Kidney tubule cell (primary cell): ENCODE measurements at regions not wholly inside any gene's neighbourhood (a gene's known extent, or its start where the extent isn't known, plus 50 kb on each side); places are given as distances from the start of the nearest gene placed in this dataset.
"Not testable (repeated sequence)": the region's sequence is repeated elsewhere in the genome, so short reads cannot be mapped to it uniquely, and the experiment has no call there.

Experiments
- DNase-seq: peaks from one replicate; pipeline ENCODE4 v3.0.0-alpha.2; 2018; ENCODE audit warnings: low spot score

DNA sequence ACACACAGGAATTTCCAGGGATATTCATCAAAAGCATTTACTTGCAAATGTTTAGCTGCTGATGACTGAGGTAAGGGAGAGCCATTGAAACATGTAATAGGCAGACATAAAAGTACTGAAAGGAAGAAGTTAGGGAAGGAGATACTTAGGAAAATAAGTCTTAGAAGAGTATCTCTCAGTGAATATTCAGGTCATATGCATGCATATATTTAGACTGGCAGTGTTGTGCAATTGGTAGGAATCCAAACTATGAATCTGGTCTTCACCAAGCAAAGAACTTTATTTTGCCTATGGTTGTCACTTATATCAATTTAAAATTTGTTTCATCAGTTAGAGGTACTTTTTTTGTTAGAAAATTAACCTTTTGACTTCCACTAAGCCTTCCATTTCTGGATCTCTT, 1490.7 kb downstream of the SUCLG1 start:
- no peak for DNase-seq

DNA sequence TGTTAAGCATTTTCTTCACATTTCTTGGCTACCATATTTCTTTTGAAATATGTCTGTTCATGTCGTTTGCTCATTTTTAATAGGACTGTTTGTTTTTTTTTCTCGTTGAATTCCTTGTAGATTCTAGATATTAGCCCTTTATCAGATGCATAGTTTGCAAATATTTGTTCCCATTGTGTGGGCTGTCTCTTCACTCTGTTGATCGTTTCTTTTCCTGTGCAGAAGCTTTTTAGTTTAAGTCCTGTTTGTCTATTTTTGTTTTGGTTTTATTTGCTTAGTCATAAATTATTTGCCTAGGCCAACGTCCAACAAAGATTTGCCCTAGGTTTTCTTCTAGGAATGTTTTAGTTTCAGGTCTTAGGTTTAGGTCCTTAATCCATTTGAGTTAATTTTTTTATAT, 1494.7 kb downstream of the SUCLG1 start:
- DNase-seq, result no peak

DNA sequence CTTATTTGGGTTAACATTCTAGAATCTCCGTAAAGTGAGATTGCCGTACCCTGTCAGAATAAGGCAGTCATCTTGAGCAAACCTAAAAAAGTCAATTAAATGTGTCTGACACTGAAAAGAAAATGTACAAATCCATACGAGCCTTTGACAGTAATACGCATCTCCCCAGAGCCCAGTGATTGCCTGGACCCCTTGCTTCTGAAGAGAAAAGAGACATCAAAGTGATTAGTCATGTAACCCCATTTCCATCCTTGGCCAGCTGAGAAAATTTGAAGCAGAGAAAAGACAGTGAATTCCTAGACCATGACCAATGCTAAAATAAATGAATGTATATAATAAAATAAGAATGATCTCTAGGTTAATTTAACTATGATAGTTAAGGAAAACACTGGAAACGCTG, 1499.4 kb downstream of the SUCLG1 start:
- DNase-seq, result no peak

GRCh38 chr2:82954868-82955267, 1504.2 kb downstream of the SUCLG1 start:
- no peak for DNase-seq

DNA sequence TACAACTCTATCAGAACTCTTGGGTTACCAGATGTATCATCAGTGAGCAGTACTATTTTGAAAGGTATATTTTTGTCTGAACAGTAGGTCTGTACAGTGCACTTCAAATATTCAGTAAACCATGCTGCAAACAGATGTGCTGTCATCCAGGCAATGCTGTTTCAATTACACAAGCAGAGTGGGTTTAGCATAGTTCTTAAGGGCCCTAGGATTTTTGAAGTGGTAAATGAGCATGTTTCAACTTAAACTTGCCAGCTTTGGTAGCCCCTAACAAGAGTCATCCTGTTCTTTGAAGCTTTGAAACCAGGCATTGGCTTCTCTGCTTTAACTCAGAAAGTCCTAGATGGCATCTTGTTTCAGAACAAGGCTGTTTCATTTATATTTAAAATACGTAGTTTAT, 1519.9 kb downstream of the SUCLG1 start:
- DNase-seq, result no peak

- DNase-seq, result not testable (repeated sequence)
These were observed 1520.7 kb downstream of the SUCLG1 start for GRCh38 chr2:82938321-82938845.

GRCh38 chr2:82913566-82913965, 1545.5 kb downstream of the SUCLG1 start:
- DNase-seq, result no peak

DNA sequence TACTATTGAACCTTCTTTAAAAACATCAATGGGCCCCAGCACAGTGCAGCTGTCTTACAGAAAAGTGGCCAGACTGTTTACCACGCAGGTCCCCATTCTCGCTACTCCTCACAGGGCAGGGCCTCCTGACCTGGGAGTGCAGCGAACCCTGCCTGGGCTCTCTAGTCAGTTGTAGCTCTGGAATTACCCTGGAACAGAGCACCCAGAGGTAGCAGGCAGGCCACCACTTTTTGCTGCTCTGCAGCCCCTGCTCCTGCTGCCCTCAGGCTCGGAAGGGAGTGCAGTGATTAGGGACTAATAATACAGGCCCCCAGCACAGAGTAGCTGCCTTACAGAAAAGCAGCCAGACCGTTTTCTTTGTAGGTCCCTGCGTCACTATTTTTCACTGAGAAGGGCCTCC, 1563.0 kb downstream of the SUCLG1 start:
- no peak for DNase-seq

- no peak for DNase-seq
These were observed 1565.9 kb downstream of the SUCLG1 start for GRCh38 chr2:82893190-82893589.

- no peak for DNase-seq
These were observed 1579.3 kb downstream of the SUCLG1 start for GRCh38 chr2:82879803-82880202.

GRCh38 chr2:82875858-82876257, 1583.2 kb downstream of the SUCLG1 start:
- DNase-seq, result no peak

- DNase-seq, result no peak
These were observed 1601.1 kb downstream of the SUCLG1 start for GRCh38 chr2:82857967-82858366.

DNA sequence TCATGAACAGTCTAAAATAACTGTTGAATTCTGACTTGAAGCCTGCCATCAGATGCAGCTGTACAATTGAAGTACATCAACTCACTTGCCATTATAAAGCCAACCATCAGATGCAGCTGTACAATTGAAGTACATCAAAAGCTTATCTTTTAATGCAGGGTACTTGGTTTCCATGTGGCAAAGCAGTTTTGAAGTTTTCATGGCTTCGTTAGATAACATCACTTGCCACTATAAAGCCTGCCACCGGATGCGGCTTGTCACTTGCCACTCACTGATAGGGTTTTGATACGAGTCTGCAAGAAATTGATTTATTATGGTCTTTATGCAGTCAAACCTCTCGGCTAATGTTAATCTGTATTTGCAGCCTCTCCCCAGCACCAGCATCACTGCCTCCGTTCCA, 1605.8 kb downstream of the SUCLG1 start:
- no peak for DNase-seq

GRCh38 chr2:82852787-82853186, 1606.3 kb downstream of the SUCLG1 start:
- no peak for DNase-seq

GRCh38 chr2:82848285-82848684, 1610.8 kb downstream of the SUCLG1 start:
- no peak for DNase-seq

DNA sequence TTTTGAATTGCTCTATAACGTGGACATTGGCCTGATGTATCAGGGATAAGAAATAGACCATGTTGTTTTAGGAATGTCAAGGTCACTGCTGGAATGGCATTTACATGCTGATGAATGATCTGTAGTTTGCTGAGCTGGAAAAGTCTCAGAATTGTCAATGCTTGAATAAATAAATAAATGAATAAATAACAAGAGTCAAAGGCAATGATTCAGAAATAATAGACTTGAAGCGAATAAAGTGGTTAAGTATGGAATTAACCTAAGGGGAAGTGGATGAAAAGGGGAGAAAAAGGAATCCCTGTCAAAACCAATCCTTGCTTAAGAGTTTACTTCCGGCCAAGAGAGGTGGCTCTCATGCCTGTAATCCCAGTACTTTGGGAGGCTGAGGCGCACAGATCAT, 1620.0 kb downstream of the SUCLG1 start:
- DNase-seq, result peak; percentile 46

GRCh38 chr2:82837588-82838304, 1621.3 kb downstream of the SUCLG1 start:
- DNase-seq, result peak; percentile 90

- no peak for DNase-seq
These were observed 1624.2 kb downstream of the SUCLG1 start for GRCh38 chr2:82834893-82835292.

- no peak for DNase-seq
These were observed 1631.7 kb downstream of the SUCLG1 start for GRCh38 chr2:82827426-82827825.

- DNase-seq, result no peak
These were observed 1632.6 kb downstream of the SUCLG1 start for GRCh38 chr2:82826437-82826836.

DNA sequence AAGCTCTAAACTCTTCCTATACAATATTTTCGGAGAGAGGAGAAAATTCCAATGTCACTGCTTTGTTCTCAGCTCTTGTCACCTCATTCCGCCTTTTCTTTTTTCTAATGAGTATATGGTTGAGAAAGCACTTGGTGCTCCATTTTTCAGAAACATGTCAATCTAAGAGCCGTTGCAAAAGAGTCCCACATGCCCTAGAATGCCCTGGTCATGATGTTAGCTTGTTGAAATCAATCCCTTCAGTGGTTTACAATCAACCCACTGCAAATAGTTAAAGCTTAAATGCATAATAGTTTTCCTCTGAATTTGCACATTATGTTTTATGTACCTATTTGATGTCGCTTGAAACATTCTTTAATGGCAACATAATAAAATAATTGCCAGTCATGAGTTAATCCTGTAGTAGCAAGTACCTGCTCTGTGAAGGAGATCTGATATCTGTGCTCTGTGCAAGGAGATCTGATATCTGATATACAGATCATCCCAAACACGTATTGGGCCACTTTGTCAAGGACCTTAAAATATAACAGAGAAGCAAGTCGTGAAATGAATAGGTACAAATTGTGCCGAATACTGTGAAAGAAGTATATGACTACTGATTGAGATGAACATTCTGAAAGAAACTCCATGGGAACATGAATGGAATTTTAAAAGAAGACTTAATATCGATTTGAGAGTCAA, 1633.5 kb downstream of the SUCLG1 start:
- DNase-seq, result no peak

DNA sequence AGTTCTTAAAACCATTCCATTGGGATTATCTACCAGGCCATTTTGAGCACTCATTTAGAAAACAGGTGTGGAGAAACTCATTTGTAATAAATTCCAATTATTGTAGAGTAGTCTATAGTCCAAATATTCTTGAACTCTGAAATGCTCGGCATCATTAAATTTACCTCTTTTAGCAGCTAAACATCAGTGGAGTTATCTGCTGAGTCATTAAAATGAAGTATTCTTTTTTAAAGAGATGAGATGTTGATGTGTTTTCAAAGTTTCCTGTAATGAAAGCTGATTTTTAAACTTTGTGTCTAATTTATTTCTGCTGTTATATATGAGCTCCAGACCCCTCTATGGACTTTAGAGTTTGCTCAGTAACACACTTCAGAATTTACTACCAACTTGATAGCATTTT, 1635.2 kb downstream of the SUCLG1 start:
- DNase-seq, result no peak

DNA sequence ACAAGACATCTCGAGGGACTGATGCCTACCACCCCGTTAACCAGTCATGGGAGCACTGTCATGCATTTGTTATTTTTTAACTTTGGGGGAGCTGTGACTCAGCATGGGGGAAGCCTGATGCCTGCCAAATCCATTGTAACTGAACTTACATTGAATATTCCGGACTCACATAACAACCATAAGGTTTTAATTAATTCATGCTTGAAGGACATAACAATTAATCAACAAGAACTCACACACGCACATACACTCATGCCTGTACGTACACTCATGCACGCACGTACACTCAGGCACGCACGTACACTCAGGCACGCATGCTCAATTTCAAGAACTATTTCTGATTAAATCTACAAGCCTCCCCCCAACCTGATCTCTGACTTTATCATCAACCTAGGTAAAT, 1639.1 kb downstream of the SUCLG1 start:
- peak; percentile 13 for DNase-seq

GRCh38 chr2:82814146-82814545, 1644.9 kb downstream of the SUCLG1 start:
- DNase-seq, result no peak
